PC-9 (cell line): ENCODE measurements at regions not wholly inside any gene's neighbourhood (a gene's known extent, or its start where the extent isn't known, plus 50 kb on each side); places are given as distances from the start of the nearest gene placed in this dataset.
A peak's percentile ranks its signal among the peaks of the same experiment; 100 is the strongest.

ENCODE experiments used
- BruUV-seq: library from RNA; stranded (reverse); fragments of 400-500 nt; replicated peaks from 2 replicates; lab custom pipeline; 2021; lab: Mats Ljungman, UMichigan
- CTCF ChIA-PET: fragments of 300-600 bp; sonication (Branson Sonifier 250); formaldehyde crosslinking; loops from one replicate; lab custom pipeline; 2022; ENCODE audit warnings: antibody characterized with exemption; lab: Charles Lee
- POLR2A ChIA-PET: fragments of 300-600 bp; sonication (Branson Sonifier 250); formaldehyde crosslinking; loops from one replicate; lab custom pipeline; 2022; ENCODE audit warnings: antibody characterized with exemption; ENCODE audit not compliant: unreplicated experiment; lab: Charles Lee
- DNase-seq, 2 experiments: peaks; one replicate each; pipeline versions ENCODE4 v3.0.0 to v3.0.0-alpha.2; 2015 to 2022; ENCODE audit warnings: mixed read lengths in 1 of 2
- H2AFZ ChIP-seq: fragments of 200-600 bp; sonication (generic); 2 replicates; pipeline ENCODE4 v1.8.1; 2017; ENCODE audit warnings: antibody characterized with exemption
- H3F3A ChIP-seq: fragments of 200-600 bp; sonication (generic); 2 replicates; pipeline ENCODE4 v1.8.1; 2017; ENCODE audit warnings: antibody characterized with exemption, mild to moderate bottlenecking, low read depth; ENCODE audit not compliant: insufficient read depth
- H3K27ac ChIP-seq: fragments of 200-600 bp; sonication (generic); 2 replicates; pipeline ENCODE4 v1.6.1; 2016; ENCODE audit warnings: mixed run types
- H3K27me3 ChIP-seq: fragments of 200-600 bp; sonication (generic); 2 replicates; pipeline ENCODE4 v1.6.1; 2016; ENCODE audit warnings: low read depth, mixed run types; ENCODE audit not compliant: insufficient read depth
- H3K36me3 ChIP-seq: fragments of 200-600 bp; sonication (generic); 2 replicates; pipeline ENCODE4 v1.6.1; 2016; ENCODE audit warnings: low read depth, mixed run types
- H3K4me1 ChIP-seq: fragments of 200-600 bp; sonication (generic); replicated peaks from 2 replicates; pipeline ENCODE4 v1.6.1; 2016; ENCODE audit warnings: mixed run types; ENCODE audit not compliant: insufficient read depth
- H3K4me2 ChIP-seq: fragments of 200-600 bp; sonication (generic); 2 replicates; pipeline ENCODE4 v1.6.1; 2017; ENCODE audit warnings: mixed run types
- H3K4me3 ChIP-seq: fragments of 200-600 bp; sonication (generic); 2 replicates; pipeline ENCODE4 v1.6.1; 2016; ENCODE audit warnings: mixed run types
- H3K79me2 ChIP-seq: fragments of 200-600 bp; sonication (generic); 2 replicates; pipeline ENCODE4 v1.6.1; 2017; ENCODE audit warnings: low read depth, mixed run types
- H3K9me2 ChIP-seq: fragments of 200-600 bp; sonication (generic); 2 replicates; pipeline ENCODE4 v1.8.1; 2017; ENCODE audit warnings: mild to moderate bottlenecking; ENCODE audit not compliant: insufficient read depth
- H3K9me3 ChIP-seq: fragments of 200-600 bp; sonication (generic); 2 replicates; pipeline ENCODE4 v1.8.1; 2016; ENCODE audit warnings: low read depth; ENCODE audit not compliant: insufficient read depth
- H4K20me1 ChIP-seq: fragments of 200-600 bp; sonication (generic); 2 replicates; pipeline ENCODE4 v1.8.1; 2017; ENCODE audit not compliant: insufficient read depth
- EZH2 ChIP-seq: fragments of 200-600 bp; sonication (generic); IDR thresholded peaks from 2 replicates; pipeline ENCODE4 v1.8.0; 2017; ENCODE audit warnings: antibody characterized with exemption, low read depth
- intact Hi-C: fragments of 100-400 bp; cut with micrococcal nuclease; formaldehyde crosslinking; loops from one replicate; pipeline ENCODE4 v1.10.0; 2022; ENCODE audit not compliant: unreplicated experiment
- TF ChIP-seq, protein P1 (sequence below): fragments of 200-600 bp; sonication (generic); conservative IDR thresholded peaks from 2 replicates; pipeline ENCODE4 v1.6.1; 2017; ENCODE audit warnings: mixed run types, antibody characterized with exemption, mild to moderate bottlenecking, moderate library complexity

DNA sequence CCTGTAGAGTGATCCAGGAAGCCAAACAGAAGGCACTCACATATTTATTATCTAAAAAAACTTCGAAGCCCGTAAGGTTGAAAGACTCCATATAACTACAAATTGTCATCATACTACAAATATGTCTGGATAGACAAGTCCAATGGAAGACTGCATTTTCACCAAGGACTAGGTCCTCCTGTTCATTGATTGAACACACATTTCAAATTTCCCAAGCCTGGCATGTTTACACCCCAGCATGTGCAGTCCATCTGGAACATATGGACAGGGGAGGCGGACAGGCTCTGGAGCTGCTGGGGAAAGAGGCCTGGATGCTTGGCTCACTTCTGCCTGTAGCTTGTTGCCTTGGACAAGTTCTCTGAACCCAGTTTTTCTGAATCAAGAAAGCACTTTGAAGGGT lies 378.7 kb downstream of the ENC1 start:
- H3K4me3 ChIP-seq: no peak overlapping the region
- H3F3A ChIP-seq: peaks cover 19% of the 10 kb centered on the region
- H3K4me2 ChIP-seq: peak overlapping the region; percentile 32; the same call in 1 of the 2 replicates
- H3K9me2 ChIP-seq: no peaks in the 10 kb centered on the region
- BruUV-seq: no TSS peak
- H3K9me3 ChIP-seq: no peaks in the 10 kb centered on the region
- POLR2A ChIA-PET: interaction anchor here (0.5 kb wide), 1 partner anchor 277 kb away, joined by 6 read pairs; no protein-coding TSS in a partner anchor
- H2AFZ ChIP-seq: no peak overlapping the region
- CTCF ChIA-PET: no interaction called here
- intact Hi-C loops: no loop called here
- H3K79me2 ChIP-seq: no peaks in the 10 kb centered on the region
- no peaks in the 10 kb centered on the region for H4K20me1 ChIP-seq
- TF ChIP-seq EZH2: no peak
- TF ChIP-seq, protein P1, sequence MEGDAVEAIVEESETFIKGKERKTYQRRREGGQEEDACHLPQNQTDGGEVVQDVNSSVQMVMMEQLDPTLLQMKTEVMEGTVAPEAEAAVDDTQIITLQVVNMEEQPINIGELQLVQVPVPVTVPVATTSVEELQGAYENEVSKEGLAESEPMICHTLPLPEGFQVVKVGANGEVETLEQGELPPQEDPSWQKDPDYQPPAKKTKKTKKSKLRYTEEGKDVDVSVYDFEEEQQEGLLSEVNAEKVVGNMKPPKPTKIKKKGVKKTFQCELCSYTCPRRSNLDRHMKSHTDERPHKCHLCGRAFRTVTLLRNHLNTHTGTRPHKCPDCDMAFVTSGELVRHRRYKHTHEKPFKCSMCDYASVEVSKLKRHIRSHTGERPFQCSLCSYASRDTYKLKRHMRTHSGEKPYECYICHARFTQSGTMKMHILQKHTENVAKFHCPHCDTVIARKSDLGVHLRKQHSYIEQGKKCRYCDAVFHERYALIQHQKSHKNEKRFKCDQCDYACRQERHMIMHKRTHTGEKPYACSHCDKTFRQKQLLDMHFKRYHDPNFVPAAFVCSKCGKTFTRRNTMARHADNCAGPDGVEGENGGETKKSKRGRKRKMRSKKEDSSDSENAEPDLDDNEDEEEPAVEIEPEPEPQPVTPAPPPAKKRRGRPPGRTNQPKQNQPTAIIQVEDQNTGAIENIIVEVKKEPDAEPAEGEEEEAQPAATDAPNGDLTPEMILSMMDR: no peak
- DNase-seq: no peak
- no peaks in the 10 kb centered on the region for H3K36me3 ChIP-seq
- H3K27me3 ChIP-seq: no peaks in the 10 kb centered on the region
- H3K4me1 ChIP-seq: peaks cover 51% of the 10 kb centered on the region
- peak overlapping the region; percentile 28; the same call in 1 of the 2 replicates for H3K27ac ChIP-seq

DNA sequence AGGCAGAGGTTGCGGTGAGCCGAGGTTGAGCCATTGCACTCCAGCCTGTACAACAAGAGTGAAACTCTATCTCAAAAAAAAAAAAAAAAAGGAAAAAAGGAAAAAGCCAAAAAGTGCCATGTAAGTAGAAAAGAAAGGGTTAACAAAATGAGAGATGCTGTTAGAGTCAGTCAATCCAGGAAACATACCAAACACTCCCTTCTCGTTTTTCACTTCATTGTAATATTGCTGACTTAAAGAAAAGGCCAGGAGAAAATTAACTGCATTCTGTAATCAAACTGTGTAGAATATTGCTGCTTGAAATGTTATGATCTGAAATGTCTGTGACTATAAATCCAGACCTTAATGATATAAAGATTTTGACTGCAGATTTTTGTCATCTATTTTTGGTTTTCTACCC lies 379.1 kb downstream of the ENC1 start:
- Histone ChIP-seq H3K36me3 (no peaks in the 10 kb centered on the region), H3K9me3 (no peaks in the 10 kb centered on the region), H3K79me2 (no peaks in the 10 kb centered on the region), H4K20me1 (no peaks in the 10 kb centered on the region), H2AFZ (no peak overlapping the region), H3K4me3 (no peak overlapping the region), H3K9me2 (no peaks in the 10 kb centered on the region), H3K4me2 (peak overlapping the region; percentile 32), H3K27ac (peak overlapping the region; percentile 28; the same call in 1 of the 2 replicates), H3F3A (peaks cover 23% of the 10 kb centered on the region), H3K27me3 (no peaks in the 10 kb centered on the region), H3K4me1 (peaks cover 56% of the 10 kb centered on the region)
- ChIA-PET CTCF (no interaction called here), POLR2A (no interaction called here)
- BruUV-seq: no TSS peak
- no peak for TF ChIP-seq EZH2
- TF ChIP-seq, protein P1: no peak
- DNase-seq: no peak
- intact Hi-C loops: no loop called here

DNA sequence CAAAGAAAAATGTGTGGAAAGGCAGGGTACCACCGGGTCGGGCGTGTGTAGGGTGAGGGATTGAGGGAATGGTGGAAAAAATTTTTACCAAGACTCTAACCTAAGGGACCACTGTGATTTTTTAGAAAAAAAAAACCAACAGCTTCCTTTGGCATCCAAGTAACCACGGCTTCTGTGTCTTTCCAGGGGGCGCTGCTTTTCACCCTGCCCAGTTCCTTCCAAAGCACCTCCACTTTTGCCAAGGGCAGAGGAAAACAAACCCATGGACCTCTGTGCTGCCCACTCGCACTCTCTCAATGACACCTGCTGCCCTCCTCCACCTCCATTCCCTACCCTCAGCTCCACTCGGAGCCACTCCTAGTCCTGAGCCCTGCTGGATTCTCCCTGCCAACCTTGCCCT lies 381.0 kb downstream of the ENC1 start:
- H2AFZ ChIP-seq: no peak overlapping the region
- no peak for DNase-seq
- TF ChIP-seq, protein P1: no peak
- no peak for TF ChIP-seq EZH2
- peaks cover 66% of the 10 kb centered on the region for H3K4me1 ChIP-seq
- BruUV-seq: no TSS peak
- H3K27me3 ChIP-seq: no peaks in the 10 kb centered on the region
- H4K20me1 ChIP-seq: no peaks in the 10 kb centered on the region
- H3K27ac ChIP-seq: no peak overlapping the region
- intact Hi-C loops: no loop called here
- H3K9me2 ChIP-seq: no peaks in the 10 kb centered on the region
- H3K36me3 ChIP-seq: no peaks in the 10 kb centered on the region
- POLR2A ChIA-PET: no interaction called here
- CTCF ChIA-PET: interaction anchor here (0.6 kb wide), 1 partner anchor 402 kb away, joined by 3 read pairs; no protein-coding TSS in a partner anchor
- peaks cover 29% of the 10 kb centered on the region for H3F3A ChIP-seq
- H3K4me3 ChIP-seq: no peak overlapping the region
- no peaks in the 10 kb centered on the region for H3K79me2 ChIP-seq
- no peak overlapping the region for H3K4me2 ChIP-seq
- H3K9me3 ChIP-seq: peaks cover 2% of the 10 kb centered on the region; the same call in 1 of the 2 replicates
